ENCODE measurements at regions not wholly inside any gene's neighbourhood (a gene's known extent, or its start where the extent isn't known, plus 50 kb on each side); places are given as distances from the start of the nearest gene placed in this dataset.

- DNase-seq = no peak
Measured at GRCh38 chr2:180523621-180524340, 456.6 kb upstream of the UBE2E3 start.

GRCh38 chr2:180520921-180521581, 459.4 kb upstream of the UBE2E3 start:
- no peak for DNase-seq

- DNase-seq = peak; percentile 40
Measured at GRCh38 chr2:180520206-180520605, 460.2 kb upstream of the UBE2E3 start.

GRCh38 chr2:180519276-180519675, 461.1 kb upstream of the UBE2E3 start:
- DNase-seq = no peak

- DNase-seq = no peak
Measured at GRCh38 chr2:180516232-180516631, 464.2 kb upstream of the UBE2E3 start.

- DNase-seq = no peak
Measured at GRCh38 chr2:180513389-180513788, 467.0 kb upstream of the UBE2E3 start.

GRCh38 chr2:180508458-180508857, 471.9 kb upstream of the UBE2E3 start:
- no peak for DNase-seq

GRCh38 chr2:180507028-180507427, 473.4 kb upstream of the UBE2E3 start:
- DNase-seq = no peak

- no peak for DNase-seq
Measured at GRCh38 chr2:180505203-180505602, 475.2 kb upstream of the UBE2E3 start.

GRCh38 chr2:180497621-180498152, 482.7 kb upstream of the UBE2E3 start:
- DNase-seq = no peak

GRCh38 chr2:180495606-180496005, 484.8 kb upstream of the UBE2E3 start:
- no peak for DNase-seq

- no peak for DNase-seq
Measured at GRCh38 chr2:180494286-180494685, 486.1 kb upstream of the UBE2E3 start.

GRCh38 chr2:180482696-180483095, 475.6 kb upstream of the CWC22 start:
- DNase-seq = no peak

GRCh38 chr2:180481998-180482397, 474.9 kb upstream of the CWC22 start:
- no peak for DNase-seq

GRCh38 chr2:180478883-180479282, 471.8 kb upstream of the CWC22 start:
- no peak for DNase-seq

- no peak for DNase-seq
Measured at GRCh38 chr2:180474716-180475115, 467.6 kb upstream of the CWC22 start.

- DNase-seq = no peak
Measured at GRCh38 chr2:180473456-180473855, 466.4 kb upstream of the CWC22 start.

GRCh38 chr2:180472133-180472532, 465.0 kb upstream of the CWC22 start:
- no peak for DNase-seq

GRCh38 chr2:180463608-180464007, 456.5 kb upstream of the CWC22 start:
- DNase-seq = no peak

GRCh38 chr2:180461761-180462160, 454.7 kb upstream of the CWC22 start:
- no peak for DNase-seq

GRCh38 chr2:180456801-180457200, 449.7 kb upstream of the CWC22 start:
- peak; percentile 23 for DNase-seq

GRCh38 chr2:180450841-180451240, 443.7 kb upstream of the CWC22 start:
- DNase-seq = no peak

- DNase-seq = no peak
Measured at GRCh38 chr2:180449171-180449915, 442.2 kb upstream of the CWC22 start.

GRCh38 chr2:180446492-180446891, 439.4 kb upstream of the CWC22 start:
- DNase-seq = no peak

All from NCI-H1092 treated with DMSO at 0.1 percent for 48 hours (cell line).